ENCODE measurements at regions not wholly inside any gene's neighbourhood (a gene's known extent, or its start where the extent isn't known, plus 50 kb on each side); places are given as distances from the start of the nearest gene placed in this dataset.
A peak's percentile ranks its signal among the peaks of the same experiment; 100 is the strongest.

- Mint-ChIP-seq H3K4me1 (peaks cover 12% of the 10 kb centered on the region), H3K36me3 (no peaks in the 10 kb centered on the region), H3K9me3 (no peaks in the 10 kb centered on the region), H3K27ac (no peak overlapping the region), H3K27me3 (peaks cover 22% of the 10 kb centered on the region), H3K4me3 (no peak overlapping the region)
- no peak for ATAC-seq (ENCODE audit: low read depth)
- DNase-seq = no peak
- POLR2A ChIA-PET = no interaction called here
Measured at GRCh38 chr3:193774272-193774915, 181.4 kb downstream of the OPA1 start.

DNA sequence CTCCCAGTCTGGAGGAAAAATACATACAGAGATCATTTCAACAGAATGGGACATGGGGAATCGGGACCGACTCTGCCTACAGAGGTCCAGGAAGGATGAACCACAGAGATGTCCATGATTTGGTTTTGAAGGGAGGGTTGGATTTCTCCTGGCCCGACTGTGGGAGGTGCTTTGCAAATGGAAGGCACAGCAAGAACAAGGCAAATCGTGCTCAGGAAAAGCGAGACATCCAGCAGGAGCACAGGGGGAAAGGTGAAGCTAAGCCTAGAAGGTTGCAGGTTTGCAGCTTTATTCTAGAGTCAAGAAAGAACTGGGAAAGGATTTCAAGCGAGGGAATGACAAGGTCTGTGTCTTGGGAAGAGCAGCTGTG, 181.9 kb downstream of the OPA1 start:
- ATAC-seq (ENCODE audit: low read depth) = no peak
- no peak overlapping the region for H3K4me3 Mint-ChIP-seq
- DNase-seq = no peak

DNA sequence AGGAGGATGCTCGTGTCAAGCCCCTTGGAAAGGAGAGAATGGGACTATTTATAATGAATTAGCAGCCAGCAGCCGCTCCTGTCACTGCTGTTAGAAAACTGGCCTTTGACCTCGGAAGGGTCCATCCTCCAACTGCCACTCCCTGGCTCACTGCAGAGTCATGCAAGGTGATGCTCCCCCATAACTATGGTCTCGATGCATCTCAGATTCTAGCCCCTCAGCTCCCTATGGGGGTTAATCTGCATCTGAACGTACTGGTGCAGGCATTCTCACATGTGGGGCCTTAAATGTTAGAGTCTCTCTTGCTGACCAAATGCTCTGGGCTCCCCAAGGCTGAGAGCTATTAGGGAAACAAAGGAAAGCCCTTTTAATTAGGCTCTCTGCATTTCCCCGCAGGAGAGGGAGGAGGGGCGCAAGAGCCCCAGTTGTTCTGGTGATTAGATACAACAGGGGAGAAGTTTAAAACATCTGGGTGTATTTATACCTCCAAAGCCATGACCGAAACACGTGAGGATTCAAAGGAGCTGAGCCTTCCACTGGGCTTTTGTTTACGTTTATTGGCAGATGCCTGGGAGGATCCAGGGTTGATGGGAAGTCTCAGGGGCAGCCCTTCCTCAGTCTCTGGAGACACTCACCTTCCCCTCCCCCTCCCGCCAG, 182.5 kb downstream of the OPA1 start:
- H3K36me3 Mint-ChIP-seq = no peaks in the 10 kb centered on the region
- ATAC-seq (ENCODE audit: low read depth) = no peak
- no peaks in the 10 kb centered on the region for H3K9me3 Mint-ChIP-seq
- H3K4me3 Mint-ChIP-seq = no peak overlapping the region
- POLR2A ChIA-PET = no interaction called here
- no peak for DNase-seq
- H3K27ac Mint-ChIP-seq = no peak overlapping the region
- H3K4me1 Mint-ChIP-seq = peaks cover 12% of the 10 kb centered on the region
- peaks cover 32% of the 10 kb centered on the region for H3K27me3 Mint-ChIP-seq

More for the DNA sequence above, 181.9 kb downstream of the OPA1 start:
- Mint-ChIP-seq H3K9me3 (no peaks in the 10 kb centered on the region), H3K27ac (no peak overlapping the region), H3K27me3 (peaks cover 27% of the 10 kb centered on the region), H3K36me3 (no peaks in the 10 kb centered on the region), H3K4me1 (peaks cover 12% of the 10 kb centered on the region)
- POLR2A ChIA-PET = no interaction called here

DNA sequence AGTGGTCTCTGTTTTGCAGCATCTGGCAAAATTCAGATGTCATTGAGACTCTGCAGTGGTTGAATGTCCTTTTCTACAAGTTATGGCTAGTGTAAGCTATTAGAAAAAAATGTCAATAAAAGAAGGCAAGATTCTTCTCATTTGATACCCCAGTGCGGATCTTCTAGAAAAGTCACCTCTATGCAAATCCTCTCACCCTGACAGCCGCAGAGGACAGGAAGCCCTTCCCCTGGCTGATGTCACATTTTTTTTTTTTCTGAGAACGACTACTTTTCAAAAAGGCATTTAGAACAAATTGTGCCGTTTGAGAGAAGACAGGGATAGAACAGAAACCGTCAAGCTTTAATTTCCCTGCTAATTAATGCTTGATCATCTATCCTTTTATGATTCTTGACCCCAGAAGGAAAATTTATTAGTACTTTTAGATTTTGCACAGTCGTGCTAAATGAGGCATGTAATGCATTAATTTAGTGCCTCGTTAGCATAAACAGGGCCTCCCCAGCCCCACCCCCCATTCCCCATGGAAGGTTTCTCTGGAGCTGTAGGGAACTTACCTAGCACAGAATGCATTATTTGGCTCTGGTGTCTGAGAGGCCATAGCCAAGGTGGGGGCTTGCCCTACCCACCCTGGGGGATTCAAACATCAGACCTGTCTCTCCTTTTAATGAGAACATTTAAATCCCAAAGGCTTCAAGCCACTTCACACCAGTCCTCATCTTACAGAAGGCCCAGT, 183.8 kb downstream of the OPA1 start:
- ATAC-seq (ENCODE audit: low read depth) (peak; percentile 66), DNase-seq (no peak)
- Mint-ChIP-seq H3K27me3 (peaks cover 41% of the 10 kb centered on the region), H3K27ac (peak overlapping the region; percentile 60), H3K9me3 (no peaks in the 10 kb centered on the region), H3K36me3 (no peaks in the 10 kb centered on the region), H3K4me3 (peak overlapping the region; percentile 55), H3K4me1 (peaks cover 12% of the 10 kb centered on the region)
- POLR2A ChIA-PET = no interaction called here

DNA sequence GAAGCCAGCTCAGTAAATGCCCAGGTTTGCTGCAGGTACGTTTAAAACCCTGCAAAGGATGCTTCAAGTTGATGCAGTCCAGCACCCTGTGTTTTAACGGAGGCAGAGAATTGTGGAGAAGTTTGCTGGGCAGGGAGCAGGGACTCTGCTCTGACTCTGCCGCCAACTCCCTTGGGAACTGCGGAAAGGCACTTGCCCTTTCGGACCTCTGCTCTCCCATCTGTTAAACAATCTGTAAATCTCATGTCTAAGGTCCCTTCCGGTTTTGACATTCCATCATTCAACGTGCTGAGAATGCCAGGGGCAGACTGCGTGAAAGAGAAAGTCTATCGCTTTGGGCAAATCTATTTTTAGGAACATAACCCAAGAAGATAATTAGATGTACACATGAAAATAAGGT, 184.5 kb downstream of the OPA1 start:
- Mint-ChIP-seq H3K27me3 (peaks cover 47% of the 10 kb centered on the region), H3K27ac (no peak overlapping the region), H3K4me1 (peaks cover 12% of the 10 kb centered on the region), H3K4me3 (no peak overlapping the region), H3K36me3 (no peaks in the 10 kb centered on the region), H3K9me3 (no peaks in the 10 kb centered on the region)
- POLR2A ChIA-PET = no interaction called here
- DNase-seq = no peak
- no peak for ATAC-seq (ENCODE audit: low read depth)

- POLR2A ChIA-PET = no interaction called here
- no peak overlapping the region for H3K27ac Mint-ChIP-seq
- peaks cover 46% of the 10 kb centered on the region for H3K27me3 Mint-ChIP-seq
- H3K4me3 Mint-ChIP-seq = no peak overlapping the region
- ATAC-seq (ENCODE audit: low read depth) (no peak), DNase-seq (no peak)
- H3K9me3 Mint-ChIP-seq = no peaks in the 10 kb centered on the region
- H3K4me1 Mint-ChIP-seq = peaks cover 12% of the 10 kb centered on the region
- no peaks in the 10 kb centered on the region for H3K36me3 Mint-ChIP-seq
Measured at GRCh38 chr3:193778676-193779075, 185.7 kb downstream of the OPA1 start.

GRCh38 chr3:193779933-193780332, 186.9 kb downstream of the OPA1 start:
- Mint-ChIP-seq H3K27me3 (peaks cover 54% of the 10 kb centered on the region), H3K4me3 (no peak overlapping the region), H3K36me3 (no peaks in the 10 kb centered on the region), H3K27ac (no peak overlapping the region), H3K4me1 (peaks cover 11% of the 10 kb centered on the region), H3K9me3 (no peaks in the 10 kb centered on the region)
- POLR2A ChIA-PET = no interaction called here
- no peak for ATAC-seq (ENCODE audit: low read depth)
- no peak for DNase-seq

DNA sequence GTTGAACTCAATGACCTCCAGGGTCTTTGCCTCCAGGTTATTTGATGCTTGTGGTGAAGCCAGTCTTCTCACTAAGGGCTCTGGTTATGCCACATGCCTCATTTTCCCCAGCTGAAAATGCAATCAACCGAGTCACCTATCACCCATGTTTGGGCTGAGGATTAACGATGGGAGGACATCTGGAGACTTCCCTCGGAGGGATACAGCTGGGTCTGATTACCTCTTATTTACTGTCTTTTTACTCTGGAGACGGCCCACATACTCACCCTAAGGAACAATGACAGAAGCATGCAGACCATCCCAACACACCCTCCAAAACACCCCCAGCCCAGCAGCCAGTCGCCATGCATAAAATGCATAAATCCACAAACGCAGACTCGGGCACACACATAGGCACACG, 187.4 kb downstream of the OPA1 start:
- Mint-ChIP-seq H3K9me3 (no peaks in the 10 kb centered on the region), H3K4me1 (peaks cover 11% of the 10 kb centered on the region), H3K27me3 (peaks cover 54% of the 10 kb centered on the region), H3K36me3 (no peaks in the 10 kb centered on the region), H3K4me3 (no peak overlapping the region), H3K27ac (no peak overlapping the region)
- no peak for DNase-seq
- no peak for ATAC-seq (ENCODE audit: low read depth)
- POLR2A ChIA-PET = interaction anchor here (2.1 kb wide), 1 partner anchor 535 kb away, joined by 6 read pairs; no protein-coding TSS in a partner anchor

- H3K27me3 Mint-ChIP-seq = peaks cover 52% of the 10 kb centered on the region
- H3K36me3 Mint-ChIP-seq = no peaks in the 10 kb centered on the region
- no peak overlapping the region for H3K4me3 Mint-ChIP-seq
- no peaks in the 10 kb centered on the region for H3K9me3 Mint-ChIP-seq
- H3K27ac Mint-ChIP-seq = no peak overlapping the region
- no peak for ATAC-seq (ENCODE audit: low read depth)
- POLR2A ChIA-PET = interaction anchor here (2.1 kb wide), 1 partner anchor 535 kb away, joined by 6 read pairs; no protein-coding TSS in a partner anchor
- DNase-seq = no peak
- H3K4me1 Mint-ChIP-seq = peaks cover 11% of the 10 kb centered on the region
Measured at GRCh38 chr3:193780810-193781478, 187.9 kb downstream of the OPA1 start.

DNA sequence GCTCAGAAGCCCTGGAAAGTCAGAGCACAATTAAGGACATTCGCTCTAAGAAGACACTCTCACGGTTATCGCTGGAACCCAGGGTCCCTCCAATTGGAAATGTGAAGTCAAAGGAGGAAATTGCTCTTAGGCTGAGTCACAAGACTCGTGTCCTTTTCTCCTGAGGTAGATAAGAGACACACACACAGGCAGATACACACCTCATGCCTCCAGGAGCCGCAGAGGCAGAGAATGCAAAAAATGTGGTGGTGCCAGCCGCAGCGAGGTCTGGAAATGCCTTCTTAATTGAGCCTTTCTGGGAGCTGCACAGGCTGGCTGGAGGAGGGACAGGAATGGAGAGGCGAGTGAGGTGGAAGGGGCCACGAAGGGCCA, 189.3 kb downstream of the OPA1 start:
- Mint-ChIP-seq H3K36me3 (no peaks in the 10 kb centered on the region), H3K27ac (no peak overlapping the region), H3K4me3 (no peak overlapping the region), H3K4me1 (peaks cover 3% of the 10 kb centered on the region), H3K27me3 (peaks cover 56% of the 10 kb centered on the region), H3K9me3 (no peaks in the 10 kb centered on the region)
- DNase-seq (no peak), ATAC-seq (ENCODE audit: low read depth) (no peak)
- POLR2A ChIA-PET = interaction anchor here (2.1 kb wide), 1 partner anchor 533 kb away, joined by 6 read pairs; no protein-coding TSS in a partner anchor

DNA sequence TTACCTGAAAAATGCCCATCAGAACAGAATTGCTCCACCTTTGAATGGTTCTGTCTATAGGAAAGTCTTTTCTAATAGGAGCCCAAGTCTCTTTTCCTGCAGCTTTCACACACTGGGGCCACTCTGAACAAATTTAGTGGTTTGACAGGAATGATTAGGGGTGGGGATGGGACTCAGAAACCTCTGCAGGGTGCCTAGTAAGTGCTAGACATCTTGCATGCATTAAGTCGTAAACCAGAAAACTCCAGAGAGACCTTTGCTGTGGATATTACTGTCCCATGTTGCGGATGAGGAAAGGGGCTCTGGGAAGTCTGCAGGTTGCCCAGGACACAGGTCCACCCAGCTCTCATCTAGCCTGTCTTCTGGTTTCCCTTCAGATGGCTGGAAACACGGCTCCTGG, 189.7 kb downstream of the OPA1 start:
- POLR2A ChIA-PET = no interaction called here
- Mint-ChIP-seq H3K4me3 (no peak overlapping the region), H3K36me3 (no peaks in the 10 kb centered on the region), H3K9me3 (no peaks in the 10 kb centered on the region), H3K4me1 (peaks cover 3% of the 10 kb centered on the region), H3K27ac (no peak overlapping the region), H3K27me3 (peaks cover 52% of the 10 kb centered on the region)
- ATAC-seq (ENCODE audit: low read depth) (no peak), DNase-seq (no peak)

DNA sequence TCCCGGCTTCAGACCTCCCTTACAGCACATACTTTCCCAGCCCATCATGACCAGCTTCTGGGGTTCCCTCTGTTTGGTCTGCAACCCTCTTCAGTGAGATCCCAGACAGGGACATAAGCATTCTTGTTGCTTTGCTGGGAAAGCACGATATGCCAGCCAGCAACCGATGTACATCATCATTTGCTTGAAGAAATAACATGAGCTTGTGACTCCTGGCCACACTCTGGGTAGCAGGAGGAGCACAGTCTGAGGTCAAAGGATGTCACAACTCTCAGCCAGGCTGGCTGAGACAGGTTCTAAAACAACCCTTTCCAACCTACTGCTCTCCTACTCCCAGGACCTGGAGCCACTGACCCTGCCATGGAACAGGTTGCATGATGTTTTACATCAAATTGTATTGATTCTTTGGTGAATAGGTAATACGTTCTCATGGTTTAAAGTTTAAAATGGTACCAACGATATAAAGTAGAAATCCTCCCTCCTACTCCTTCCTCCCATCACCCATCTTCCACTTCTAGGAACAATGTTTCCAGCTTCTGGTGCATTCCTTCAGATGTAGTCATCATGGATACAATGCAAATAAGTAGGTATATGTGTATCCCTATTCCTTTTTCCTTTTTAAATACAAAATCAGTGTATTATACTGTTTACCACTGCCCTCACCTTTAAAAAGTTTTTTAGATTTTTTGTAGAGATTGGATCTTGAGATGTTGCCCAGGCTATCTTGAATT, 190.3 kb downstream of the OPA1 start:
- Mint-ChIP-seq H3K27ac (no peak overlapping the region), H3K36me3 (no peaks in the 10 kb centered on the region), H3K9me3 (no peaks in the 10 kb centered on the region), H3K4me3 (no peak overlapping the region), H3K27me3 (peaks cover 53% of the 10 kb centered on the region), H3K4me1 (peaks cover 5% of the 10 kb centered on the region)
- ATAC-seq (ENCODE audit: low read depth) = no peak
- DNase-seq = no peak
- POLR2A ChIA-PET = no interaction called here

DNA sequence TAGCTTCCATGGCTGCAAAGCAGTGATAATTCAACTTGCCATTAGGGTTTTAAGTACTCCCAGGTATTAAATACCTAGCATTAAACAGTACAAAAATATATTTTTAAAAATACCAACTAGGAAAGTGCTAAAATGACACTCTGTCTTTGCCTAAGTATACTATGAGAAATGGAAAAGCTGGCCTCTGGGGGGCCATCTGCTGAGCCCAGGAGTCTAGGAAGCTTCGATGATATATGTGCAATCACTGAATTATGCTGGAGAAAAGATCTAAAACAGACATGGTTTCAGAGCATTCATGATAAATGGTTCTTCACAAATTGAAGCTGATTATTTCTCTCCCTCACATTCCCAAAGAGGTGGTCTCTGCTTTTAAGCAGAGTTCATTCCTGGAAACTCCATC, 191.8 kb downstream of the OPA1 start:
- DNase-seq (no peak), ATAC-seq (ENCODE audit: low read depth) (no peak)
- H3K4me1 Mint-ChIP-seq = peaks cover 1% of the 10 kb centered on the region
- peaks cover 49% of the 10 kb centered on the region for H3K27me3 Mint-ChIP-seq
- no peaks in the 10 kb centered on the region for H3K9me3 Mint-ChIP-seq
- no peak overlapping the region for H3K27ac Mint-ChIP-seq
- POLR2A ChIA-PET = no interaction called here
- H3K4me3 Mint-ChIP-seq = no peak overlapping the region
- no peaks in the 10 kb centered on the region for H3K36me3 Mint-ChIP-seq

All from activated naive CD8-positive, alpha-beta T cell treated with anti-CD3 and anti-CD28 coated beads, Interleukin-2, amount 10 ng/mL, durations not matched to agents 7 days and 5 days (primary cell).